ENCODE measurements at regions not wholly inside any gene's neighbourhood (a gene's known extent, or its start where the extent isn't known, plus 50 kb on each side); places are given as distances from the start of the nearest gene placed in this dataset.

GRCh38 chr14:22397221-22397737 is 191.7 kb downstream of the DAD1 start:
- no peak for TF ChIP-seq CTCF (conservative IDR thresholded peaks at IDR 0.05)
- TF ChIP-seq ZFX (IDR thresholded peaks at IDR 0.05) = no peak

Data from C4-2B (cell line).